Sigmoid colon (tissue), 4 donors: ENCODE measurements at regions not wholly inside any gene's neighbourhood (a gene's known extent, or its start where the extent isn't known, plus 50 kb on each side); places are given as distances from the start of the nearest gene placed in this dataset.
"Not testable (repeated sequence)": the region's sequence is repeated elsewhere in the genome, so short reads cannot be mapped to it uniquely, and the experiment has no call there.

Experiments
- POLR2A ChIP-seq, 2 donors: fragments of 450-650 bp; IDR thresholded peaks; one replicate each; pipeline ENCODE4 v1.6.1; 2016; ENCODE audit warnings: antibody characterized with exemption in 2 of 2, mild to moderate bottlenecking in 2 of 2, moderate library complexity in 2 of 2
- POLR2AphosphoS5 ChIP-seq, 4 donors: sonication (generic); formaldehyde crosslinking; IDR thresholded peaks; one replicate each; pipeline ENCODE4 v1.6.1; 2017; ENCODE audit warnings: antibody characterized with exemption in 4 of 4
- TF ChIP-seq, protein P1 (sequence below), 4 experiments: fragments of 450-650 bp in 3 of 4; fragments of 200-600 bp in 1 of 4; IDR thresholded peaks; one replicate each; pipeline ENCODE4 v1.5.1; 2016 to 2019; ENCODE audit warnings: antibody characterized with exemption in 4 of 4, mild to moderate bottlenecking in 3 of 4, moderate library complexity in 2 of 4

DNA sequence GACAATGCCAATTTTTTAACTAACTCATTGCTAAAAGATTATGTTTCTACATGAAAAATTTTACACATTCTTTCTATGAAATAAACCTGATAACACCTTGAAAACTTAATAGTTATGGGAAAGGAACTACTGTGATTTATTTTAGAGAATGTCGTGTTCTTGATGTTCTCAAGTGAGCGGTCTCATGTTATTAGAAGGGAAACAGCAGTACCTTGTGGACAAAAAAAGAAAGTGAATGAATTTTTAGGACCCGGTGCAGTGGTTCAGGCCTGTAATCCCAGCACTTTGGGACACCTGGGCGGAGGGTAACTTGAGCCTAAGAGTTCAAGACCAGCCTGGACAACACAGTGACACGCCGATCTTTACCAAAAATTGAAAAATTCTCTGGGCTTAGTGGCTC lies 908.5 kb upstream of the DEFB115 start:
- not testable (repeated sequence) for TF ChIP-seq POLR2A, POLR2AphosphoS5 (IDR thresholded peaks at IDR 0.05)
- TF ChIP-seq, protein P1, sequence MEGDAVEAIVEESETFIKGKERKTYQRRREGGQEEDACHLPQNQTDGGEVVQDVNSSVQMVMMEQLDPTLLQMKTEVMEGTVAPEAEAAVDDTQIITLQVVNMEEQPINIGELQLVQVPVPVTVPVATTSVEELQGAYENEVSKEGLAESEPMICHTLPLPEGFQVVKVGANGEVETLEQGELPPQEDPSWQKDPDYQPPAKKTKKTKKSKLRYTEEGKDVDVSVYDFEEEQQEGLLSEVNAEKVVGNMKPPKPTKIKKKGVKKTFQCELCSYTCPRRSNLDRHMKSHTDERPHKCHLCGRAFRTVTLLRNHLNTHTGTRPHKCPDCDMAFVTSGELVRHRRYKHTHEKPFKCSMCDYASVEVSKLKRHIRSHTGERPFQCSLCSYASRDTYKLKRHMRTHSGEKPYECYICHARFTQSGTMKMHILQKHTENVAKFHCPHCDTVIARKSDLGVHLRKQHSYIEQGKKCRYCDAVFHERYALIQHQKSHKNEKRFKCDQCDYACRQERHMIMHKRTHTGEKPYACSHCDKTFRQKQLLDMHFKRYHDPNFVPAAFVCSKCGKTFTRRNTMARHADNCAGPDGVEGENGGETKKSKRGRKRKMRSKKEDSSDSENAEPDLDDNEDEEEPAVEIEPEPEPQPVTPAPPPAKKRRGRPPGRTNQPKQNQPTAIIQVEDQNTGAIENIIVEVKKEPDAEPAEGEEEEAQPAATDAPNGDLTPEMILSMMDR (IDR thresholded peaks at IDR 0.05), result peak in 2 of 4 experiments; percentile 18 to 29
